G401 (cell line): ENCODE measurements at regions not wholly inside any gene's neighbourhood (a gene's known extent, or its start where the extent isn't known, plus 50 kb on each side); places are given as distances from the start of the nearest gene placed in this dataset.
"Not testable (repeated sequence)": the region's sequence is repeated elsewhere in the genome, so short reads cannot be mapped to it uniquely, and the experiment has no call there.

ENCODE experiments used
- DNase-seq: peaks from one replicate; pipeline ENCODE4 v3.0.0-alpha.2; 2015; ENCODE audit warnings: low spot score
- in situ Hi-C: cut with HindIII; loops from 2 replicates; pipeline ENCODE4 v1.10.0; 2016; ENCODE audit warnings: low sequenced_read_pairs, mixed read lengths

DNA sequence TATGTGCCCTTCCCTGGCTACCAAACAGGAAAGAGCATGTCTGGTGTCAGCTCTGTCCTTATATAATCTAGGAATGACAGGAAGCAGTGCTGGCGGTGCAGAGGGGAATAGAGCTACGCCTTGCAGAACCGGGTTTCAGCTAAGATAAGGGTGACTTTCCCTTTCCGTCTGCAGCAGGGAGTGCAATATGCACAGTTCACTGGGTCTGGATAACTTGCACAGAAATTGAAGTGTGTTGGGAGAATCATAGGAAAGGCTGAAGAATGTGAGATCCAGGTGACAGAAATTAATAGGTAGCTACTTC is 90.0 kb upstream of the TSHZ3 start:
- DNase-seq: no peak
- in situ Hi-C loops: no loop called here

- in situ Hi-C loops: no loop called here
Observed at GRCh38 chr19:31444931-31445330, 95.7 kb upstream of the TSHZ3 start.

DNA sequence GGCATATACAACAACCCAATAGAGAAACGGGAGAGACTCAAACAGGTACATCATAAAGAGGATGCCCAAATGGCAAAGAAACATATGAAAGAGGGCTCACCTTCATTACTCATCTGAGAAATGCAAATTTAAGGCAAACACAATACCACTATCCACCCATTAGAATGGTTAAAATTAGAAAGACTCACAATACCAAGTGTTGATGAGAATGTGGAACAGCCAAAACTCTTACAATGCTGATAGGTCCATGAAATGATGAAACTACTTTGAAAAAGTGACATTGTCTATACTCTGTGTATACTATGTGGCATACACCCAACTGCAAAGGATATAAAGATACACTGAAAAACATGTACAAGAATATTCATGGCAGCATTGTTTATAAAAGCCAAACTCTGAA is 96.2 kb upstream of the TSHZ3 start:
- in situ Hi-C loops: no loop called here
- no peak for DNase-seq

More at GRCh38 chr19:31444931-31445330, 95.7 kb upstream of the TSHZ3 start:
- no peak for DNase-seq

GRCh38 chr19:31448221-31448657 is 99.0 kb upstream of the TSHZ3 start:
- in situ Hi-C loops: no loop called here
- DNase-seq: no peak

- no peak for DNase-seq
- in situ Hi-C loops: no loop called here
Observed at GRCh38 chr19:31449379-31449778, 100.1 kb upstream of the TSHZ3 start.

DNA sequence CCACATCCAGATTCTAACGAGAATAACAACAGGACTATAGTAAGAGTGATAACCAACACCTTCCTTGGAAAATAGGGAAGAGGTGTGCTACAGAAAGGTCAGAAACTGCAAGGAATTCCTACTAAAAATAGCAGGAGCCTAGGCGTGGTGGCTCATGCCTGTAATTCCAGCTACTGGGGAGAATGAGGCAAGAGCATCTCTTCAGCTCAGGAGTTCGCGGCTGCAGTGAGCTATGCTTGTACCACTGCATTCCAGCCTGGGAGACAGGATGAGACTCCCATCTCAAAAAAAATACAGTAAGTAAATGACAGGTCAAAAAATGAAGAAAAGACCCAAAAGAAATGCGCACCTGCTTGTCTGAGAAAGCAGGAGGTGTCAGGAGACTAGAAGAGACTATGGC is 101.5 kb upstream of the TSHZ3 start:
- in situ Hi-C loops: no loop called here
- no peak for DNase-seq

GRCh38 chr19:31451686-31452330 is 102.6 kb upstream of the TSHZ3 start:
- in situ Hi-C loops: no loop called here
- DNase-seq: no peak

DNA sequence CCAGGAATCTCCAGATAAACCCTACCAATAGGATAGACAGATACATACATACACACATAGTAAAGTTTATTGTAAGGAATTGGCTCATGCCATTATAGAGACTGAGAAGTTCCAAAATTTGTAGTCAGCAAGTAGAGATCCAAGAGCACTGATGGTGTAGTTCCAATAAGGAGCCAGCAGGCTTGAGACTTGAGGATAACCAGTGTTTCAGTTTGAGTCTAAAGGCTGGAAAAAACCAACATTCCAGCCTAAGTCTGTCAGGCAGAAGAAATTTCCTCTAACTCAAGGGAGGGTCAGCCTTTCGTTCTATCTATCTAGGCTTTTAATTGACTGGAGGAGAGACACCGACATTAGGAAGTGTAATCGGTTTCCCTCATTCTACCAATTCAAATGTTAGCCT is 110.2 kb upstream of the TSHZ3 start:
- in situ Hi-C loops: no loop called here
- DNase-seq: no peak

- in situ Hi-C loops: no loop called here
- no peak for DNase-seq
Observed at GRCh38 chr19:31461814-31462539, 112.7 kb upstream of the TSHZ3 start.

DNA sequence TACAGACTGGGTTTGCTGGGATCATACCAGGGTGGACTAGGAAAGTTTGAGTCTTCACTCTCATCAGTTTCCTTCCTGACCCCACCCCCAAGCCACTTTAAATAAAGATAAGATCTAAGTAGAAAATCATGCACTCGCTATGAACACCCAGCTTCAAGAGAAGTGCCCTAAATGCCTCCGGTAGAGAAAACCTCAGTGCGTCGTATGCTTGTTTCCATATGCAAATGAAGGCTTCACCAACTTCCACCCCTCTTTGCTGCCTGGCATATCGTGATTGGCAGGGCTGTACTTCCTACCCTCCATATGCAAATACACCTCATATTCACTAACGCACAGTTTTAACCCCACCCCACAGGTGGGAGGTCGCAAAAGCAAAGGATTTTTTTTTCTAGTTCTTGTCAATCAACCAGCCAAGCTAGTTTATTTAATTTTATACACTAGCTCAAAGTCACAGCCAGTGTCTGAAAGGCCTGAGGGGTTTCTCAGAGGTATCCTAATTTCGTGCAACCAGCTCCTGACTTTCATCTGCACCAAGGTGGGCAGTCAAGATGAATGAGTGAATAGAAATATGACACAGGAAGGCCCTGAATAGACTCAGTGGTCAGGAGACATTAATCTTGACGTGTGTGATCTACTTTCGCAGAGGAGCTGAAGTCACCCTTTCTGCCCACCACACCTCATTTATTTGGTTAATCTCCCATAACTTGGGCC is 121.1 kb upstream of the TSHZ3 start:
- no peak for DNase-seq
- in situ Hi-C loops: no loop called here

GRCh38 chr19:31470952-31471351 is 121.7 kb upstream of the TSHZ3 start:
- DNase-seq: no peak
- in situ Hi-C loops: no loop called here

GRCh38 chr19:31478241-31478640 is 129.0 kb upstream of the TSHZ3 start:
- DNase-seq: no peak
- in situ Hi-C loops: no loop called here

DNA sequence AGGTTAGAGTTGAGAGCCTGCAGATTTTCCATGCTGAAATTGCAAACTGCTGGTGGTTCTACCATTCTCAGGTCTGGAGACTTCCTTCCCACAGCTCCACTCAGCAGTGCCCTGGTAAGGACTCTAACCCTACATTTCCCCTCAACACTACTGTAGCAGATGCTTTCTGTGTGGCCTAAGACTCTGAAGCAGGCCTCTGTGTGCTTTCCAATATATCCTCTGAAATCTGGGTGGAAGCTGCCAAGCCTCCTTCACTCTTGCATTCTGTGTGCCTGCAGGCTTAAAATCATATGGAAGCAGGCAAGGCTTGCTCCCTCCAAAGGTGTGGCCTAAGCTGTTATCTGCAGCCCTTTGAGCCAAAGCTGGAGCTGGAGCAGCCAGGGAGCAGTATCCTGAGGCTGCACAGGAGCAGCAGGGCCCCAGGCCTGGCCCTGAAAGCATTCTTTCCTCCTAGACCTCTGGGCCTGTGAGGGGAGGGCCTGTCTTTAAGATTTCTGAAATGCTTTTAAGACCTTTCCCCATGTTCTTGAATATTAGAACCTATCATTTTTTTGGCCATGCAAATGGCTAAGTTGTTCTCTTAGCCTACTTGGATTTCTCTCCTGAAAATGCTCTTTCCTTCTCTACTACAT is 134.1 kb upstream of the TSHZ3 start:
- DNase-seq: no peak
- in situ Hi-C loops: no loop called here

GRCh38 chr19:31484858-31485410 is 135.7 kb upstream of the TSHZ3 start:
- in situ Hi-C loops, DNase-seq: not testable (repeated sequence)

GRCh38 chr19:31485472-31485871 is 136.2 kb upstream of the TSHZ3 start:
- in situ Hi-C loops: no loop called here

DNA sequence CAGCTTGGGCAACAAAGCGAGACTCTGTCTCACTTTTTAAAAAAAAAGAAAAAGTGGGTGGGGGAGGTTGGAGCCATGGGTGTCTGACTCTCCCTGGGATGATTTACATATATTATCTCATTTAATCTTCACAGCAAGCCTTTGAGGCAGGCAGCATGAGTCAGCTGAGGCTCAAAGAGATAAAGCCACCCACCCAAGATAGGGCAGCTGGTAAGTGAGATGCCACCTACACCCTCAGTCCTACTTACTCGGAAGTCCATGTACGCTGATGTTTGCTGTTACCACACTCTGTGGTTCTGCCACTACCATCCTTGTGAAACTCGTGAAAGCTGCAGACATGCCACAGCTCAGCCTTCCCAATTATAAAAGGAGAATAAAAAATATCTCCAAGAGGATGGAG is 142.0 kb upstream of the TSHZ3 start:
- no peak for DNase-seq
- in situ Hi-C loops: no loop called here

More at GRCh38 chr19:31485472-31485871, 136.2 kb upstream of the TSHZ3 start:
- DNase-seq: no peak

- in situ Hi-C loops: no loop called here
- no peak for DNase-seq
Observed at GRCh38 chr19:31492050-31492449, 142.8 kb upstream of the TSHZ3 start.

DNA sequence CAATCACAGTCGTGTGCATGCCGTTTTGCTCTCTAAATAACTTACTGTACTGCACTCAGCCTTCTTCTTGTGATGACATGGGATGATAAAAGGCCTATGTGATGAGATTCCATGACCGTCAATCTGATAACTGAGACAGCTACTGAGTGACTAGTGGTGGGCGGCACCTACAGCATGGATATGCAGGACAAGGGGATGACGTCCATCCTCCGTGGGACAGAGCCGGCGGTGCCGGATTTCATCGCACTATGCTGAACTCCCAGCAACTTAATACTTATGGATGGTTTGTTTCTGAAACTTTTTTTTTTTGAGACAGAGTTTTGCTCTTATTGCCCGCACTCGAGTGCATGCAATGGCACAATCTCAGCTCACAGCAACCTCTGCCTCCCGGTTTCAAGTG is 146.8 kb upstream of the TSHZ3 start:
- no peak for DNase-seq
- in situ Hi-C loops: no loop called here

- no peak for DNase-seq
- in situ Hi-C loops: no loop called here
Observed at GRCh38 chr19:31497709-31498108, 148.5 kb upstream of the TSHZ3 start.

- in situ Hi-C loops: no loop called here
- DNase-seq: no peak
Observed at GRCh38 chr19:31498781-31499180, 149.5 kb upstream of the TSHZ3 start.
